ENCODE measurements at regions not wholly inside any gene's neighbourhood (a gene's known extent, or its start where the extent isn't known, plus 50 kb on each side); places are given as distances from the start of the nearest gene placed in this dataset.

- TF ChIP-seq, protein P1, sequence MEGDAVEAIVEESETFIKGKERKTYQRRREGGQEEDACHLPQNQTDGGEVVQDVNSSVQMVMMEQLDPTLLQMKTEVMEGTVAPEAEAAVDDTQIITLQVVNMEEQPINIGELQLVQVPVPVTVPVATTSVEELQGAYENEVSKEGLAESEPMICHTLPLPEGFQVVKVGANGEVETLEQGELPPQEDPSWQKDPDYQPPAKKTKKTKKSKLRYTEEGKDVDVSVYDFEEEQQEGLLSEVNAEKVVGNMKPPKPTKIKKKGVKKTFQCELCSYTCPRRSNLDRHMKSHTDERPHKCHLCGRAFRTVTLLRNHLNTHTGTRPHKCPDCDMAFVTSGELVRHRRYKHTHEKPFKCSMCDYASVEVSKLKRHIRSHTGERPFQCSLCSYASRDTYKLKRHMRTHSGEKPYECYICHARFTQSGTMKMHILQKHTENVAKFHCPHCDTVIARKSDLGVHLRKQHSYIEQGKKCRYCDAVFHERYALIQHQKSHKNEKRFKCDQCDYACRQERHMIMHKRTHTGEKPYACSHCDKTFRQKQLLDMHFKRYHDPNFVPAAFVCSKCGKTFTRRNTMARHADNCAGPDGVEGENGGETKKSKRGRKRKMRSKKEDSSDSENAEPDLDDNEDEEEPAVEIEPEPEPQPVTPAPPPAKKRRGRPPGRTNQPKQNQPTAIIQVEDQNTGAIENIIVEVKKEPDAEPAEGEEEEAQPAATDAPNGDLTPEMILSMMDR (IDR thresholded peaks at IDR 0.05) = no peak
- TF ChIP-seq POLR2A (IDR thresholded peaks at IDR 0.05) (no peak), EP300 (IDR thresholded peaks at IDR 0.05) (no peak)
Measured at GRCh38 chr2:136291871-136292270, 173.9 kb upstream of the CXCR4 start.

All from tibial nerve (tissue), 4 donors.